ENCODE measurements at regions not wholly inside any gene's neighbourhood (a gene's known extent, or its start where the extent isn't known, plus 50 kb on each side); places are given as distances from the start of the nearest gene placed in this dataset.

DNA sequence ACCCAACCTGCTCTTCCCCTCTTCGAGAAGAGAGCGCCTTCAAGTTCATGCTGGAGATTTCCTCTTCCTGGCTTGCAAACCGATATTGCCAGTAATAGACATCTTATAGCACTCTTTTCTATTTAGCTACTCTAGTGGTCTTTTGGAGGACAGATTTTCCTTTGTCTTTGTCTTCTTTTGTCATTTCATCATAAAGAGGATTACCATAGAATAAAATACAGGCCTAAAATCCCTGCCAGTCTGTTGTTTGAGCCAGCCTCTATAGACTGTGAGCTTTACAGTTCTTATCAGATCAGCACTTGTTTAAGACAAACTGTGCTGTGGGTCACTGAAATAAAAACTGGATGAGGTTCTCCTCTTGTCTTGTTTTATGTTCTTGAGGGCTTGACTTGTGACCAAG, 802.8 kb downstream of the NR2F1-AS1 start:
- H3K79me1 ChIP-seq (ENCODE audit: low read depth, low read length) = no peaks in the 10 kb centered on the region
- H3K4me2 ChIP-seq (ENCODE audit: insufficient read depth, low read length, poor library complexity, severe bottlenecking) = no peak overlapping the region
- H3K4me1 ChIP-seq (ENCODE audit: control insufficient read depth in 2 of 2, insufficient read depth in 1 of 2, low read depth in 1 of 2, low read length in 2 of 2) = peaks cover 1 to 8% of the 10 kb centered on the region in 2 donors
- no peak overlapping the region for H3K4ac ChIP-seq (ENCODE audit: low read length)
- no peak overlapping the region for H3K14ac ChIP-seq (ENCODE audit: low read length)
- H4K91ac ChIP-seq (ENCODE audit: low read depth, low read length, poor library complexity) = no peak overlapping the region
- no peak overlapping the region for H2BK12ac ChIP-seq (ENCODE audit: low read length)
- peak overlapping the region; percentile 66 for H2AFZ ChIP-seq (ENCODE audit: low read length)
- no peak overlapping the region for H2BK5ac ChIP-seq (ENCODE audit: low read length)
- H3K18ac ChIP-seq (ENCODE audit: low read length) = no peak overlapping the region
- no peak overlapping the region for H2BK15ac ChIP-seq (ENCODE audit: low read length)
- H2BK120ac ChIP-seq (ENCODE audit: low read depth, low read length) = no peak overlapping the region
- H3K36me3 ChIP-seq (replicated peaks in 1 of 2; ENCODE audit: control insufficient read depth in 2 of 2, insufficient read depth in 2 of 2, low read length in 2 of 2) = no peaks in the 10 kb centered on the region
- H3K4me3 ChIP-seq (ENCODE audit: low read length in 2 of 2) = no peak overlapping the region
- H3K9ac ChIP-seq (ENCODE audit: low read depth, low read length, poor library complexity) = no peak overlapping the region
- no peak overlapping the region for H3K23ac ChIP-seq (ENCODE audit: low read depth, low read length, poor library complexity)
- H4K8ac ChIP-seq (ENCODE audit: low read depth, low read length) = no peak overlapping the region
- peaks cover 0 to 4% of the 10 kb centered on the region in 2 donors for H3K9me3 ChIP-seq (replicated peaks in 1 of 2; ENCODE audit: control insufficient read depth in 2 of 2, insufficient read depth in 1 of 2, low read depth in 1 of 2, low read length in 2 of 2)
- no CpG with 5 or more reads among the region's 3 CpGs for WGBS, 2 donors (ENCODE audit: extremely low coverage in 2 of 2, insufficient read length in 2 of 2, insufficient replicate concordance in 1 of 2)
- DNase-seq (ENCODE audit: low spot score) = no peak
- no peak overlapping the region for H2AK5ac ChIP-seq (ENCODE audit: low read depth, low read length)
- no peaks in the 10 kb centered on the region for H3K27me3 ChIP-seq (ENCODE audit: control insufficient read depth in 3 of 3, insufficient read depth in 3 of 3, low read depth in 1 of 3, low read length in 3 of 3)
- no peak overlapping the region for H3K27ac ChIP-seq (replicated peaks; ENCODE audit: low read length)

DNA sequence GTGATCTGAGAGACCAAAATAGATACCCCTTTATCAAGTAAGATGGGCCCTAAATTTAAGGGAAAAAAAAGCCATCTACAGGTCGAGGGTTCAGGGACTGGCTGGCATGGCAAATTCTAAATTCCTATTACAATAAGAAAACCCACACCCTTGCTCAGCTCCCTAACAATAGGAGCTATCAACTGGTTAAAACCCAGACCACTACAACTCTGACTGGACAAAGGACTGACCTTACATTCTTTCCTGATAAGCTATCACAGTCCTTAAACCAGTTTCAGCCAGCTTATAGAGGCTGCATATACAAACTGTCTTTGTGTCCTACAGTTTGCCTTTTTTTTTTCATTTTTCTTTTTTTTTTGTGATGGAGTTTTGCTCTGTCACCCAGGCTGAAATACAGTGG, 803.6 kb downstream of the NR2F1-AS1 start:
- Histone ChIP-seq H2BK15ac (ENCODE audit: low read length) (no peak overlapping the region), H3K18ac (ENCODE audit: low read length) (no peak overlapping the region), H2AFZ (ENCODE audit: low read length) (peak overlapping the region; percentile 66), H3K4ac (ENCODE audit: low read length) (no peak overlapping the region), H2AK5ac (ENCODE audit: low read depth, low read length) (no peak overlapping the region), H3K79me1 (ENCODE audit: low read depth, low read length) (no peaks in the 10 kb centered on the region), H4K91ac (ENCODE audit: low read depth, low read length, poor library complexity) (no peak overlapping the region), H3K14ac (ENCODE audit: low read length) (no peak overlapping the region), H4K8ac (ENCODE audit: low read depth, low read length) (no peak overlapping the region), H3K4me3 (ENCODE audit: low read length in 2 of 2) (no peak overlapping the region), H2BK12ac (ENCODE audit: low read length) (no peak overlapping the region), H3K23ac (ENCODE audit: low read depth, low read length, poor library complexity) (no peak overlapping the region), H3K9ac (ENCODE audit: low read depth, low read length, poor library complexity) (no peak overlapping the region), H3K4me1 (ENCODE audit: control insufficient read depth in 2 of 2, insufficient read depth in 1 of 2, low read depth in 1 of 2, low read length in 2 of 2) (peaks cover 1 to 8% of the 10 kb centered on the region in 2 donors), H3K9me3 (replicated peaks in 1 of 2; ENCODE audit: control insufficient read depth in 2 of 2, insufficient read depth in 1 of 2, low read depth in 1 of 2, low read length in 2 of 2) (peaks cover 0 to 4% of the 10 kb centered on the region in 2 donors), H3K27ac (replicated peaks; ENCODE audit: low read length) (no peak overlapping the region), H2BK120ac (ENCODE audit: low read depth, low read length) (no peak overlapping the region), H3K36me3 (replicated peaks in 1 of 2; ENCODE audit: control insufficient read depth in 2 of 2, insufficient read depth in 2 of 2, low read length in 2 of 2) (no peaks in the 10 kb centered on the region), H3K4me2 (ENCODE audit: insufficient read depth, low read length, poor library complexity, severe bottlenecking) (no peak overlapping the region), H2BK5ac (ENCODE audit: low read length) (no peak overlapping the region), H3K27me3 (ENCODE audit: control insufficient read depth in 3 of 3, insufficient read depth in 3 of 3, low read depth in 1 of 3, low read length in 3 of 3) (no peaks in the 10 kb centered on the region)
- no CpG with 5 or more reads among the region's 1 CpG for WGBS, 2 donors (ENCODE audit: extremely low coverage in 2 of 2, insufficient read length in 2 of 2, insufficient replicate concordance in 1 of 2)
- no peak for DNase-seq (ENCODE audit: low spot score)

DNA sequence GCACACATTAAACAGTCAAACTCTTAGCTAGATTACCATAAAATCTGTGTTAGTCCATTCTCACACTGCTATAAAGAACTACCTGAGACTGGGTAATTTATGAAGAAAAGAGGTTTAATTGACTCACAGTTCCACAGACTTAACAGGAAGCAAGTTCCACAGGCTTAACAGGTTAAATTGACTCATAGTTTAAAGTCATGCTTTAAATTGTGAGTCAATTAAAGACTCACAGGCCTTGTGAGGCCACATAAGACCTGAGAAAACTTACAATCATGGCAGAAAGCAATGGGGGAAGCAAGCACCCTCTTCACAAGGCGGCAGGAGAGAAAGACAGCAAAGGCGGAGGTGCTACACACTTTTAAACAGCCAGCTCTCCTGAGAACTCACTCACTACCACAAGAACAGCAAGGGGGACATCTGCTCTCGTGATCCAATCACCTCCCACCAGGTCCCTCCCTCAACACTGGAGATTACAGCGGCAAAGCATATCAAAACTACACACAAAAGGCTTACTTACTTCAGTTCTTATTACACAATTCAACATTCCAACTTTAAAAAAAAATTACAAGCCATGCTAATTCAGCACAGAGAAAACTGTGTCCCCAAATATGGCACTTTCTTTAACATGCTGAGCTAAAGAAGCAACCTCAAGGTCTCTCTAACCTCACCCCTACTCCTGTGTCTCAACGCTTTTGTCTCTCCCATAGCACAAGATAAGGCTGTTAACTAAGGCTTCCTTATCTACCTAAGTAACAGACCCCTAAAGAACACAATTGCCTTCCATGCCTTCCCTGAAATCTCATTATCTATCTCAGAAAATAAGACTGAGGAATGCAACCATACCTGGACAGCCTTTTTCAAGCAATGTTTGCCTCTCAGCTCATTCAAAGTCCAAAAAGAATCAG, 805.1 kb downstream of the NR2F1-AS1 start:
- Histone ChIP-seq H3K79me1 (ENCODE audit: low read depth, low read length) (no peaks in the 10 kb centered on the region), H2BK12ac (ENCODE audit: low read length) (no peak overlapping the region), H4K8ac (ENCODE audit: low read depth, low read length) (no peak overlapping the region), H3K36me3 (replicated peaks in 1 of 2; ENCODE audit: control insufficient read depth in 2 of 2, insufficient read depth in 2 of 2, low read length in 2 of 2) (no peaks in the 10 kb centered on the region), H2BK15ac (ENCODE audit: low read length) (no peak overlapping the region), H3K23ac (ENCODE audit: low read depth, low read length, poor library complexity) (no peak overlapping the region), H3K14ac (ENCODE audit: low read length) (no peak overlapping the region), H3K4me3 (ENCODE audit: low read length in 2 of 2) (no peak overlapping the region), H3K4me2 (ENCODE audit: insufficient read depth, low read length, poor library complexity, severe bottlenecking) (no peak overlapping the region), H2BK120ac (ENCODE audit: low read depth, low read length) (no peak overlapping the region), H2BK5ac (ENCODE audit: low read length) (no peak overlapping the region), H2AFZ (ENCODE audit: low read length) (peak overlapping the region; percentile 64), H3K9me3 (replicated peaks in 1 of 2; ENCODE audit: control insufficient read depth in 2 of 2, insufficient read depth in 1 of 2, low read depth in 1 of 2, low read length in 2 of 2) (peaks cover 0 to 4% of the 10 kb centered on the region in 2 donors), H3K27me3 (ENCODE audit: control insufficient read depth in 3 of 3, insufficient read depth in 3 of 3, low read depth in 1 of 3, low read length in 3 of 3) (no peaks in the 10 kb centered on the region), H3K4me1 (ENCODE audit: control insufficient read depth in 2 of 2, insufficient read depth in 1 of 2, low read depth in 1 of 2, low read length in 2 of 2) (peaks cover 1 to 8% of the 10 kb centered on the region in 2 donors), H3K4ac (ENCODE audit: low read length) (no peak overlapping the region), H4K91ac (ENCODE audit: low read depth, low read length, poor library complexity) (no peak overlapping the region), H3K18ac (ENCODE audit: low read length) (peak overlapping the region; percentile 25), H2AK5ac (ENCODE audit: low read depth, low read length) (no peak overlapping the region), H3K27ac (replicated peaks; ENCODE audit: low read length) (no peak overlapping the region), H3K9ac (ENCODE audit: low read depth, low read length, poor library complexity) (no peak overlapping the region)
- WGBS, 2 donors (ENCODE audit: extremely low coverage in 2 of 2, insufficient read length in 2 of 2, insufficient replicate concordance in 1 of 2) = no CpG with 5 or more reads among the region's 5 CpGs
- no peak for DNase-seq (ENCODE audit: low spot score)

DNA sequence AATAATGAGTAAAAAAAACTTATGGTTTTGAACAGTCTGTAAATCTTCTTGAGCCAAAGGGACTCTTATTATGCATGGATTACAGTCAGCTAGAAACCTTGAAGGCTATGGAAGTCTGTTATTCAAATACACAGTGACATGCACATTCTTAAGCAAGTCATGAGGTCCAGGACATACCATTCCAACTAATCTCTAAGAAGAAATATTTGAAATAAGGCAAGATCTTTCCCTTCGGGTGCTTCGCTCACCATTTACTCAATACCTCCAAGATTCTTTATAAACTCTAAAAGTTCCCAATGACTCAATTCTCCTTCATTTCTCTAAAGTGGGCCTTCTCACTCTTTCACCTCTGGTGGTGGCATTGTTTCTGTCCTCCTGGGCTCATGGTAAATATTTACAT, 811.0 kb downstream of the NR2F1-AS1 start:
- H3K4me2 ChIP-seq (ENCODE audit: insufficient read depth, low read length, poor library complexity, severe bottlenecking) = no peak overlapping the region
- no peak overlapping the region for H2BK5ac ChIP-seq (ENCODE audit: low read length)
- H2BK15ac ChIP-seq (ENCODE audit: low read length) = no peak overlapping the region
- H3K79me1 ChIP-seq (ENCODE audit: low read depth, low read length) = no peaks in the 10 kb centered on the region
- no peaks in the 10 kb centered on the region for H3K9me3 ChIP-seq (replicated peaks in 1 of 2; ENCODE audit: control insufficient read depth in 2 of 2, insufficient read depth in 1 of 2, low read depth in 1 of 2, low read length in 2 of 2)
- H3K36me3 ChIP-seq (replicated peaks in 1 of 2; ENCODE audit: control insufficient read depth in 2 of 2, insufficient read depth in 2 of 2, low read length in 2 of 2) = no peaks in the 10 kb centered on the region
- H3K27ac ChIP-seq (replicated peaks; ENCODE audit: low read length) = no peak overlapping the region
- no peak overlapping the region for H3K18ac ChIP-seq (ENCODE audit: low read length)
- H3K9ac ChIP-seq (ENCODE audit: low read depth, low read length, poor library complexity) = no peak overlapping the region
- H3K4me1 ChIP-seq (ENCODE audit: control insufficient read depth in 2 of 2, insufficient read depth in 1 of 2, low read depth in 1 of 2, low read length in 2 of 2) = no peaks in the 10 kb centered on the region
- no peak overlapping the region for H3K23ac ChIP-seq (ENCODE audit: low read depth, low read length, poor library complexity)
- H3K27me3 ChIP-seq (ENCODE audit: control insufficient read depth in 3 of 3, insufficient read depth in 3 of 3, low read depth in 1 of 3, low read length in 3 of 3) = no peaks in the 10 kb centered on the region
- no peak overlapping the region for H4K91ac ChIP-seq (ENCODE audit: low read depth, low read length, poor library complexity)
- H2AFZ ChIP-seq (ENCODE audit: low read length) = peak overlapping the region; percentile 3
- H2BK12ac ChIP-seq (ENCODE audit: low read length) = no peak overlapping the region
- no CpG with 5 or more reads among the region's 2 CpGs for WGBS, 2 donors (ENCODE audit: extremely low coverage in 2 of 2, insufficient read length in 2 of 2, insufficient replicate concordance in 1 of 2)
- no peak overlapping the region for H2BK120ac ChIP-seq (ENCODE audit: low read depth, low read length)
- no peak overlapping the region for H3K4ac ChIP-seq (ENCODE audit: low read length)
- no peak overlapping the region for H3K14ac ChIP-seq (ENCODE audit: low read length)
- no peak overlapping the region for H2AK5ac ChIP-seq (ENCODE audit: low read depth, low read length)
- DNase-seq (ENCODE audit: low spot score) = no peak
- no peak overlapping the region for H3K4me3 ChIP-seq (ENCODE audit: low read length in 2 of 2)
- H4K8ac ChIP-seq (ENCODE audit: low read depth, low read length) = no peak overlapping the region

All from neuronal stem cell (in vitro differentiated cells).